Activated CD8-positive, alpha-beta memory T cell treated with anti-CD3 and anti-CD28 coated beads, Interleukin-2, amount 50 U/mL, for 1 hour (primary cell): ENCODE measurements at regions not wholly inside any gene's neighbourhood (a gene's known extent, or its start where the extent isn't known, plus 50 kb on each side); places are given as distances from the start of the nearest gene placed in this dataset.
"Not testable (repeated sequence)": the region's sequence is repeated elsewhere in the genome, so short reads cannot be mapped to it uniquely, and the experiment has no call there.

Experiments
- DNase-seq: peaks from one replicate; pipeline ENCODE4 v3.0.0-alpha.2; 2020; ENCODE audit errors: extremely low read depth

GRCh38 chrX:40891798-40892197, 156.5 kb upstream of the MED14 start:
- no peak for DNase-seq

GRCh38 chrX:40893251-40893910, 158.0 kb upstream of the MED14 start:
- DNase-seq = no peak

- no peak for DNase-seq
Observed at GRCh38 chrX:40895246-40895645, 159.9 kb upstream of the MED14 start.

GRCh38 chrX:40897718-40898270, 162.5 kb upstream of the MED14 start:
- DNase-seq = no peak

GRCh38 chrX:40904739-40905138, 169.4 kb upstream of the MED14 start:
- not testable (repeated sequence) for DNase-seq

GRCh38 chrX:40908026-40908425, 172.7 kb upstream of the MED14 start:
- DNase-seq = no peak

- DNase-seq = no peak
Observed at GRCh38 chrX:40908857-40909475, 173.6 kb upstream of the MED14 start.

GRCh38 chrX:40912166-40912565, 173.1 kb upstream of the USP9X start:
- no peak for DNase-seq

- no peak for DNase-seq
Observed at GRCh38 chrX:40912576-40912975, 172.7 kb upstream of the USP9X start.

- DNase-seq = no peak
Observed at GRCh38 chrX:40920351-40920750, 164.9 kb upstream of the USP9X start.

GRCh38 chrX:40922307-40922706, 162.9 kb upstream of the USP9X start:
- DNase-seq = no peak

GRCh38 chrX:40926739-40927427, 158.4 kb upstream of the USP9X start:
- DNase-seq = not testable (repeated sequence)

- DNase-seq = no peak
Observed at GRCh38 chrX:40928076-40928475, 157.2 kb upstream of the USP9X start.

GRCh38 chrX:40931921-40932320, 153.3 kb upstream of the USP9X start:
- DNase-seq = no peak

GRCh38 chrX:40933132-40933705, 152.0 kb upstream of the USP9X start:
- no peak for DNase-seq

- no peak for DNase-seq
Observed at GRCh38 chrX:40933706-40934425, 151.4 kb upstream of the USP9X start.

GRCh38 chrX:40936827-40937226, 148.4 kb upstream of the USP9X start:
- DNase-seq = no peak

- DNase-seq = no peak
Observed at GRCh38 chrX:40938423-40938822, 146.8 kb upstream of the USP9X start.

- DNase-seq = no peak
Observed at GRCh38 chrX:40943093-40943641, 142.1 kb upstream of the USP9X start.

GRCh38 chrX:40945361-40945713, 139.9 kb upstream of the USP9X start:
- DNase-seq = no peak

- no peak for DNase-seq
Observed at GRCh38 chrX:40947276-40947675, 138.0 kb upstream of the USP9X start.

- DNase-seq = no peak
Observed at GRCh38 chrX:40949071-40949470, 136.2 kb upstream of the USP9X start.
